Panc1 (cell line): ENCODE measurements at regions not wholly inside any gene's neighbourhood (a gene's known extent, or its start where the extent isn't known, plus 50 kb on each side); places are given as distances from the start of the nearest gene placed in this dataset.

Experiments used
- ATAC-seq: fragments of 200-7000 bp; cut with Tn5 transposase; 2 replicates; pipeline ENCODE4 v1.9.1; 2020; ENCODE audit warnings: mild to moderate bottlenecking, moderate library complexity
- BruUV-seq: library from RNA; stranded (reverse); fragments of 400-500 nt; replicated peaks from 2 replicates; lab custom pipeline; 2021; lab: Mats Ljungman, UMichigan
- CTCF ChIA-PET: fragments of 300-600 bp; sonication (Branson Sonifier 250); formaldehyde crosslinking; loops from one replicate; lab custom pipeline; 2022; ENCODE audit warnings: antibody characterized with exemption; lab: Charles Lee
- POLR2A ChIA-PET: fragments of 300-600 bp; sonication (Branson Sonifier 250); formaldehyde crosslinking; loops from one replicate; lab custom pipeline; 2022; ENCODE audit warnings: antibody characterized with exemption; lab: Charles Lee
- DNase-seq: peaks from one replicate; pipeline ENCODE4 v3.0.0-alpha.2; 2010; ENCODE audit warnings: low read depth, low spot score
- H3K27ac ChIP-seq: 2 replicates; pipeline ENCODE4 v1.5.1; 2011; ENCODE audit warnings: mild to moderate bottlenecking, low read length, inconsistent platforms
- H3K27me3 ChIP-seq: fragments of 200-500 bp; sonication (Bioruptor generic); 2 replicates; pipeline ENCODE4 v1.6.0; 2014; ENCODE audit warnings: low read length, inconsistent platforms; ENCODE audit not compliant: control insufficient read depth, insufficient read depth
- H3K36me3 ChIP-seq: fragments of 200-500 bp; sonication (Bioruptor generic); 2 replicates; pipeline ENCODE4 v1.5.1; 2014; ENCODE audit warnings: inconsistent platforms, mild to moderate bottlenecking, low read length, moderate library complexity; ENCODE audit not compliant: control insufficient read depth, insufficient read depth
- H3K4me1 ChIP-seq: 2 replicates; pipeline ENCODE4 v1.5.1; 2011; ENCODE audit warnings: inconsistent platforms, mild to moderate bottlenecking, low read length, moderate library complexity; ENCODE audit not compliant: control insufficient read depth, insufficient read depth
- H3K4me3 ChIP-seq, 2 experiments: 2 replicates each; pipeline ENCODE4 v1.5.1; 2011 to 2012; ENCODE audit warnings: low read depth in 2 of 2, low read length in 2 of 2, mild to moderate bottlenecking in 2 of 2, inconsistent platforms in 1 of 2, moderate library complexity in 1 of 2
- H3K9me3 ChIP-seq: fragments of 200-500 bp; sonication (Bioruptor generic); 2 replicates; pipeline ENCODE4 v1.5.1; 2014; ENCODE audit warnings: low read depth, mild to moderate bottlenecking, inconsistent platforms, low read length, moderate library complexity; ENCODE audit not compliant: control insufficient read depth, insufficient read depth
- POLR2AphosphoS5 ChIP-seq: IDR thresholded peaks from 2 replicates; pipeline ENCODE4 v1.6.1; 2012; ENCODE audit warnings: mild to moderate bottlenecking, low read depth, low read length, moderate library complexity
- SIN3A ChIP-seq: IDR thresholded peaks from 2 replicates; pipeline ENCODE4 v1.6.1; 2012; ENCODE audit warnings: low read depth, mild to moderate bottlenecking, low read length, moderate library complexity, borderline replicate concordance; ENCODE audit not compliant: insufficient read depth
- TCF7L2 ChIP-seq: IDR thresholded peaks from 2 replicates; pipeline ENCODE4 v1.6.1; 2011; ENCODE audit warnings: mild to moderate bottlenecking, low read depth, low read length, inconsistent platforms
- in situ Hi-C: cut with HindIII; loops from 2 replicates; pipeline ENCODE4 v1.10.0; 2016; ENCODE audit warnings: low sequenced_read_pairs, low pct_unique_long_range_greater_than_20kb
- intact Hi-C: fragments of 100-400 bp; cut with micrococcal nuclease; formaldehyde crosslinking; loops from one replicate; pipeline ENCODE4 v1.10.0; 2022; ENCODE audit not compliant: unreplicated experiment
- TF ChIP-seq, protein P1 (sequence below), 2 experiments: IDR thresholded peaks; 2 replicates each; pipeline ENCODE4 v1.6.1; 2011 to 2012; ENCODE audit warnings: low read depth in 2 of 2, control low read depth in 1 of 2, low read length in 1 of 2, mild to moderate bottlenecking in 1 of 2, moderate library complexity in 1 of 2; ENCODE audit not compliant: insufficient read depth in 1 of 2
- TF ChIP-seq, protein P2 (sequence below): fragments of 450-650 bp; IDR thresholded peaks from 2 replicates; pipeline ENCODE4 v1.5.1; 2017; ENCODE audit warnings: mild to moderate bottlenecking

DNA sequence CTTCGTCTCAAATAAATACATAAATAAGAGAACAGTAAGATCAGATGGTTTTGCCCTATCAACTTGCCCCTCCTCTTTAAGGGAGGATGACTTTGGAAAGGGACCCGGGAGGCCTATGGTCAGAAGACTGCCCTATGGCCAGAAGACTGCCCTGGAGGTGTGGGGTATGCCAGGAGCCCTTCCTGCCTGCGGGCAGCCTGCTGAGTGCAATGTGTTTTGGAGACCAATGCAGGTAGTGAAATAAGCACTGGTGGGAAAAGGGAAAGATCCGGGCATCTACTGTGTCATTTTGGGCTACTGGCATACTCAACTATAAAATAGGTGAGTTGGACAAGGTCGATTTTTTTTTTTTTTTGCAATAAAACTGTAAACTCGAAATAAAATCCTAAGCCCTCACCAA, 129.8 kb upstream of the SLC34A2 start:
- in situ Hi-C loops: no loop called here
- Histone ChIP-seq H3K9me3 (no peaks in the 10 kb centered on the region), H3K36me3 (no peaks in the 10 kb centered on the region), H3K27ac (no peak overlapping the region), H3K27me3 (no peaks in the 10 kb centered on the region), H3K4me3 (no peak overlapping the region), H3K4me1 (no peaks in the 10 kb centered on the region)
- ChIA-PET CTCF (no interaction called here), POLR2A (no interaction called here)
- TF ChIP-seq, protein P1, sequence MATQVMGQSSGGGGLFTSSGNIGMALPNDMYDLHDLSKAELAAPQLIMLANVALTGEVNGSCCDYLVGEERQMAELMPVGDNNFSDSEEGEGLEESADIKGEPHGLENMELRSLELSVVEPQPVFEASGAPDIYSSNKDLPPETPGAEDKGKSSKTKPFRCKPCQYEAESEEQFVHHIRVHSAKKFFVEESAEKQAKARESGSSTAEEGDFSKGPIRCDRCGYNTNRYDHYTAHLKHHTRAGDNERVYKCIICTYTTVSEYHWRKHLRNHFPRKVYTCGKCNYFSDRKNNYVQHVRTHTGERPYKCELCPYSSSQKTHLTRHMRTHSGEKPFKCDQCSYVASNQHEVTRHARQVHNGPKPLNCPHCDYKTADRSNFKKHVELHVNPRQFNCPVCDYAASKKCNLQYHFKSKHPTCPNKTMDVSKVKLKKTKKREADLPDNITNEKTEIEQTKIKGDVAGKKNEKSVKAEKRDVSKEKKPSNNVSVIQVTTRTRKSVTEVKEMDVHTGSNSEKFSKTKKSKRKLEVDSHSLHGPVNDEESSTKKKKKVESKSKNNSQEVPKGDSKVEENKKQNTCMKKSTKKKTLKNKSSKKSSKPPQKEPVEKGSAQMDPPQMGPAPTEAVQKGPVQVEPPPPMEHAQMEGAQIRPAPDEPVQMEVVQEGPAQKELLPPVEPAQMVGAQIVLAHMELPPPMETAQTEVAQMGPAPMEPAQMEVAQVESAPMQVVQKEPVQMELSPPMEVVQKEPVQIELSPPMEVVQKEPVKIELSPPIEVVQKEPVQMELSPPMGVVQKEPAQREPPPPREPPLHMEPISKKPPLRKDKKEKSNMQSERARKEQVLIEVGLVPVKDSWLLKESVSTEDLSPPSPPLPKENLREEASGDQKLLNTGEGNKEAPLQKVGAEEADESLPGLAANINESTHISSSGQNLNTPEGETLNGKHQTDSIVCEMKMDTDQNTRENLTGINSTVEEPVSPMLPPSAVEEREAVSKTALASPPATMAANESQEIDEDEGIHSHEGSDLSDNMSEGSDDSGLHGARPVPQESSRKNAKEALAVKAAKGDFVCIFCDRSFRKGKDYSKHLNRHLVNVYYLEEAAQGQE (IDR thresholded peaks at IDR 0.05; ENCODE audit: insufficient read depth in 1 of 2, low read depth in 2 of 2, low read length in 1 of 2): no peak
- no peak for TF ChIP-seq TCF7L2
- no peak for ATAC-seq
- BruUV-seq: no TSS peak
- intact Hi-C loops: no loop called here
- DNase-seq: no peak

DNA sequence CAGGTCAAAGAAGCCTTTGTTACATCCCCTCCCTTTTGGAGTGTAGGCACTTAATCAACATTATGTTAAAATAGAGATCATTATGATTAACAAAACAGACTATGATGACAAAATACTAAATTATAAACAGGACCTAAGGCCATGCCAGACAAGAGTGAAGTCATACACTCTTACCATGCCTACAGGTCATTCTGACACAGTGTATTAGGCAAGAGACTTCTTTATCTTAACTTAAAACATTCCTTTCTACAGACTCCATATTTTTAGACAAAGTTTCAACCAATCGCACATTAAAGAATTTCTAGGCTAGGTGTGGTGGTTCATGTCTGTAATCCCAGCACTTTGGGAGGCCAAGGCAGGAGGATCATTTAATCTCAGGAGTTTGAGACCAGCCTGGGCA, 128.6 kb upstream of the SLC34A2 start:
- Histone ChIP-seq H3K4me3 (no peak overlapping the region), H3K27ac (no peak overlapping the region), H3K36me3 (no peaks in the 10 kb centered on the region), H3K27me3 (no peaks in the 10 kb centered on the region), H3K9me3 (no peaks in the 10 kb centered on the region), H3K4me1 (no peaks in the 10 kb centered on the region)
- CTCF ChIA-PET: no interaction called here
- in situ Hi-C loops: no loop called here
- DNase-seq: no peak
- BruUV-seq: no TSS peak
- no peak for ATAC-seq
- intact Hi-C loops: no loop called here
- POLR2A ChIA-PET: interaction anchor here (0.7 kb wide), 1 partner anchor 609 kb away, joined by 13 read pairs; no protein-coding TSS in a partner anchor
- TF ChIP-seq, protein P2, sequence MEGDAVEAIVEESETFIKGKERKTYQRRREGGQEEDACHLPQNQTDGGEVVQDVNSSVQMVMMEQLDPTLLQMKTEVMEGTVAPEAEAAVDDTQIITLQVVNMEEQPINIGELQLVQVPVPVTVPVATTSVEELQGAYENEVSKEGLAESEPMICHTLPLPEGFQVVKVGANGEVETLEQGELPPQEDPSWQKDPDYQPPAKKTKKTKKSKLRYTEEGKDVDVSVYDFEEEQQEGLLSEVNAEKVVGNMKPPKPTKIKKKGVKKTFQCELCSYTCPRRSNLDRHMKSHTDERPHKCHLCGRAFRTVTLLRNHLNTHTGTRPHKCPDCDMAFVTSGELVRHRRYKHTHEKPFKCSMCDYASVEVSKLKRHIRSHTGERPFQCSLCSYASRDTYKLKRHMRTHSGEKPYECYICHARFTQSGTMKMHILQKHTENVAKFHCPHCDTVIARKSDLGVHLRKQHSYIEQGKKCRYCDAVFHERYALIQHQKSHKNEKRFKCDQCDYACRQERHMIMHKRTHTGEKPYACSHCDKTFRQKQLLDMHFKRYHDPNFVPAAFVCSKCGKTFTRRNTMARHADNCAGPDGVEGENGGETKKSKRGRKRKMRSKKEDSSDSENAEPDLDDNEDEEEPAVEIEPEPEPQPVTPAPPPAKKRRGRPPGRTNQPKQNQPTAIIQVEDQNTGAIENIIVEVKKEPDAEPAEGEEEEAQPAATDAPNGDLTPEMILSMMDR: no peak
- TF ChIP-seq SIN3A (no peak), POLR2AphosphoS5 (no peak), TCF7L2 (no peak)
- TF ChIP-seq, protein P1 (IDR thresholded peaks at IDR 0.05; ENCODE audit: insufficient read depth in 1 of 2, low read depth in 2 of 2, low read length in 1 of 2): no peak
